PC-3 (cell line): ENCODE measurements at regions not wholly inside any gene's neighbourhood (a gene's known extent, or its start where the extent isn't known, plus 50 kb on each side); places are given as distances from the start of the nearest gene placed in this dataset.

Experiments
- CTCF ChIP-seq: fragments of 300-600 bp; sonication (generic); conservative IDR thresholded peaks from 2 replicates; pipeline ENCODE4 v1.5.1; 2017; ENCODE audit warnings: antibody characterized with exemption, low read depth, mild to moderate bottlenecking, low read length
- EZH2 ChIP-seq: fragments of 300-600 bp; sonication (generic); IDR thresholded peaks from one replicate; pipeline ENCODE4 v1.6.1; 2017; ENCODE audit warnings: antibody characterized with exemption, mild to moderate bottlenecking, low read length; ENCODE audit not compliant: unreplicated experiment
- EZH2phosphoT487 ChIP-seq: fragments of 300-600 bp; sonication (generic); IDR thresholded peaks from 2 replicates; pipeline ENCODE4 v1.6.1; 2018; ENCODE audit warnings: mild to moderate bottlenecking, antibody characterized with exemption, low read length, borderline replicate concordance

GRCh38 chr2:21854938-21855337 lies 731.2 kb downstream of the TDRD15 start:
- no peak for TF ChIP-seq CTCF
- no peak for TF ChIP-seq EZH2
- no peak for TF ChIP-seq EZH2phosphoT487
